DMS 273 (cell line): ENCODE measurements at regions not wholly inside any gene's neighbourhood (a gene's known extent, or its start where the extent isn't known, plus 50 kb on each side); places are given as distances from the start of the nearest gene placed in this dataset.
A peak's percentile ranks its signal among the peaks of the same experiment; 100 is the strongest.

Source experiments
- DNase-seq: peaks from one replicate; lab custom pipeline; 2025; ENCODE audit not compliant: unreplicated experiment; lab: John Stamatoyannopoulos, UW

DNA sequence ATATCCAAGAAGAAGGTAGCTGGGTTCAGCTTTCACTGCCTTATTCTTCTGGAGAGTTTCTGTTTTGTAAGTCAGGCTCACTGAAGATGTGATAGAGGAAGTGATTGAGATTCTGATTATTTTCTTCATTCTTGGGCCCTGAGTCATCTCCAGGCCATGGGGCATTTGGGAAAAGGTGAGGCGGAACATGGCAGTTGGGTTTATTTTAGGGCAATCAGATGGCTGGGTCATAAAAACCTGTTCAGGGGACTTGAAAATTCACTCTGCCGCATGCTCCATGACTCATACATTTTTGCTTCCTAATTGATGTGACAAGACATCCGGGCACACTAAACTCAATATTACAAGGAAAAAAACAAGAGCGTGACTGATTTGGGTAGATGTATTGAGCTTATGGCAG is 265.7 kb upstream of the KLF4 start:
- DNase-seq, result no peak

DNA sequence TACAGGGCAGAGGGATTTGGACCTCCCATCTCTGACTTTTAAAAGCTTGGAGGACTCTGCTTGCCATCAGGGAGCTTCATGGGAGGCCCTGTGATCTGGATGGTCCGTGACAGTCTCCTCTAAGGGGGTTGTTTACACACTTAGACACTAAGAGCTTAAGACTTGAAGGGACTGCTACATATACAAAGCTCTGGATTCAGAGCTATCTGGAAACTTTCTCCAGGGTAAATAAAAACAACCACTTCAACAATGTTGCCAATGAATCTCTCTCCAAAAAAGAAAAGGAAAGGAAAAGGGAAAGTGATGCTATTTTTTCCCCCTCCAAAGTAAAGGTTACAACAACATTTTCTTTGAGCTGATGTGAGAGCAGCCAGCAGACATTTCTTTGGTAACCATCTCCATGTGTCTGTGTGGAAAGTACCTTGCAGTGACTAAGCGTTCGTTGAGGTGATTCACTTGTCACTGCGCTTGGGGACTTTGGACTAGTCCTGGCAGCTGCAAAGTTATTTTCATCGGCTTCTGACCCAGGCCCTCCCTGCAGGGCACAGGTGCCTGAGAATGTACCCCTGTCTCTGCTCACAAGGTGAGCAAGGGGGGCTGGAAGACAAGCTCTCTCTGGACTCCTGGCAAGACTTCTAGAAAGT is 262.1 kb upstream of the KLF4 start:
- no peak for DNase-seq

DNA sequence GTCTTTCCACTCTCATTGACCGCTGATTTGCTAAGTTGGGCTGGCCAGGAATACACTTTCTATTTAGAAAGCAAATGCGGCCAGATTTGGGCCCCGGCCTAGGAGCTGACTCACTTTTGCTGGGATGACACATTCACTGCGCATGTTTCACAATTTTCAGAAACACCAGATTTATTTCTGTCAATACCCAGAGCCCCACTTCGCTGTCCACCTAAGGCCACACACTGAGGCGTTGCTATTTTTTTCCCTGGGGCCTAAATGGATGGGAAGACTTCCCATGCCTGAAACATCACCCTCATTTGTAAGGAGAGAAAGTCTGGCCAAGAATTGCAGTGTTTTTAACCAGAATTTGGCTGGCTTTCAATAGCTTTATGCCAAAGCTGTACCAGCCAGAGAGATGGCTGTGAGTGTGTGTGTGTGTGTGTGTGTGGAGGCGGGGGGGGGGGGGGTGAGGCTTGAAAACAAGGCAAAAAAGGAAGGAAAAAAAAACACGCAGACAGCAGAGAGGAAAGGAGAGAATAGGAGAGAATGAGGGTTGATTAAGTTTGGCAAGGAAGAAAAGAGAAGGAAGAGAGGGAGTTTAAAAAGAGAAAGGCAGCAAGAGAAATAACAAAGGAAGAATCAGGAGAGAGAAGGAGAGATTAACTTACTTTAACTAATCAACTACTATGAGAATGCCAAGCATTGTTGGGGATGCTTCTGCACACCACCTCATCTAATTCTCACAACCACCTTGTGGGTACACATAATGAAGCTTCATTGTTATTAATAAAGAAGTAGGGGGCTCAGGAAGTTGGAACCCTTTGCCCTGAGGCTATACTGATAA is 261.4 kb upstream of the KLF4 start:
- peak; percentile 59 for DNase-seq

DNA sequence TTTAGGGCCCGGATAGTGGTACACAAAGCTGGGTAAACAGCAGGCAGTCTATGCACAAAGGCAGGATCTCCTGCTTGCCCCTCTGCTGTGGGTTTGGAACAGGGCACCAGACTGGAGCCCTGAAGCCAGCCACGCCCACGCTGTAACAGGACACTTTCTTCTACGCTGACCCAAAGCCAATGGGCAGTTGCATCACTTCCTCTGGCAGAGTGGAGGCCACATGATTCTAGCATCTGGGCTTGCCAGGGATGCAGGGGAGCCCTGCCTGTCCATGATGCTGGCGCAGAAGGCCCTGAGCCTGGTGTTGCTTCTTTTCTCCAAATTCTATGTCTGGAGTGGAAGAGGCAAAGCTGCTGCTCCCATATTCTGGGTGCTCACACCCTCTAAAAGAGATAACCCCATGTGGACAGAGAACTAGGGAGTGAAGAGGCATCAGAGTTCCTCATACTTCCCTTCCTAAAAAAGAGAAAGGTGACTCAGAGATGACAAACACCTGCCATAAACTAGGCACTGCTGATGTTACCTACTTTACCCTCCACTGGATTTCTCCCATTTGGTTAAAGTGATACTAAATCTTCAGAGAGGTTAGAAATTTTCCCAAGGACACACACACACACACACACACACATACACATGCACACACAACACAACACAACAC is 260.3 kb upstream of the KLF4 start:
- DNase-seq, result peak; percentile 87

DNA sequence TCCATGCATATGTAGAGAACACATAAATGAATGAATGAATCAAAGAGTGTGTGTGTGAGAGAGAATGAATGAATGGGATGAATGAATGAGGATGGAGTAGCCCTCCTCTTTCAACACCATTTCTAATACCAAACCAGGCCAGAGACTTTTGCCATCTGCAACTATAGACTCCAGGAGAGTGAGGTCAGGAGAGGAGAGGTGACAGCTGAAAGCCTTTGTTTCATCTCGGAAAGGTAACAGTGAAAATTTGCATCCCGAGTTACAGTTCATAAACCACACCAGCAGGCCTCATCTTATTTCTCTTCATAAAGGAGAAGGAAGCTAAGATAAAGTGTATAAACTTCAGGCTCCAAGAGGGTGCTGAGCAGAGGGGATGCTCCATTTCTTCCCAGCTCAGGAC is 255.3 kb upstream of the KLF4 start:
- no peak for DNase-seq

DNA sequence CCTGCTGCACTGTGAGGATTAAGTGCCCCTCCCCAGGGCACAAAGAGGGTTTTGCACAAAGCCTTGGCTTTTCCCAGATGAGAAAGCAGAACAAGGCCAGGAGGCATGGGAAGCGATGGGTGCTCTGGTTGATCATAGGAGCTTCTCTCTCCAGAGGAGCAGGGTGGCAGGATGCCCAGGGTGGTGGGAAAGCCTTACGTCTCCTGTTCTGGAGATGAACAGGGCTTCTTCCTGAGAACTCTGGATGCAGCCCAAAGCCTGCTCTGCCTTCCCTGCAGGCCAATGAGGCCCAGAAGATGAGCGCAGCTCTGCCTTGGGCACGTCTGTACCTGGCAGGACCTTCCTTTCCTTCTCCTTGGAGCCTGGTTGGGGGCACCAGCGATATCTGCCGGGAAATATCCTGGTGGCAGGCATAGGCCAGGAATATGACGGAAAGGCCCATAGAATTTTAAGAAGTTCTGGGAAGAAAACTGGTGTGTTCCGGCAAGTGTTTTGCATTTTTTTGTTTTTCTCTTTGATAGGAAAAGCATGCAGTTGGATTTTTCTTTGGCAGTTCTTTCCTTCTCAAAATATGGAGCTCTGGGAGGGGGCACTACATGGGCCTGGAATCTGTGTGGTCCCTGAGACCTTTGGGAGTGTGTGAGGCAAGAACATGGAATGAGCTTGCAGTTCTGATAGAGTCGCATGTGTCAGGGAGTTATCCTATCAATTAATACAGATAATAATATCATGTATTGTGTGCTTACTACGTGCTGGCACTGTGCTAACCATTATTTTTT is 253.2 kb upstream of the KLF4 start:
- no peak for DNase-seq

DNA sequence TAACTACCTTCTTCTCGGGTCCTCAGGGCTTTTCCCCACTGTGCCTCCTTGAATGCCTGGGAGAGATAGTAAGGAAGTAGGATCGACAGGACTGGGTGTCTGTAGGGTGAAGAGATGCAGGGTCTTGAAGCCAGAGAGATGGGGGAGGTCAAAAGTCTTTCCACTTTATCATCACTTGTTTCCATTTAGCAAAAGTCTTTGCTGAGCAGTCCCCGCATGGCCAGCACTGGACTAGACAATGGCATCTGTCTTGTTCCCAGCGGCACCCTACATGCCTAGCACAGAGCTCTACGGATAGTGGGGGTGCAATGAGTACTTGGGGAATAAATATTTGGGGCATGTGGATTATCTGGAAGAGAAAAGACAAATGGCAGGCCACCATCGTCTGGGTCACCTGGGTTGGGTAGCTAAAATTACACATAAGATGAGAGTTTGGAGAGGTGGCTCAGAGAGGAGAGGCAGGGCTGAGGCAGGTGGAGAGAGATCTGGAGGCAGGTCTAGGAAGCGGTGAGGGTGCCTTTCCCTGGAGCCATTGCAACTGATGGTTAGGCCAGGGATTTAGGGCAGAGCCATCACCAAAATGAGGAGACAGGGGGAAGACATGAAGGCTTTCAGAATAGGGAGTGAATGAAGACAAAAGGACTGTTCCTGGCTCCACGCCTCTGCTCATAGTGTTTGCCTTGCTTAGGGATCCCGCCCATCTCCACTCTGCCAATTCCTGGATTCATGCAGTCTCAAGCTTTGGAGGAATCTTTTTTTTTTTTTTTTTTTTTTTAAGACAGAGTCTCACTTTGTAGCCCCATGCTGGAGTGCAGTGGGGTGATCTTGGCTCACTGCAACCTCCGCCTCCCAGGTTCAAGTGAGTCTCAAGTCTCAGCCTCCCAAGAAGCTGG is 250.8 kb upstream of the KLF4 start:
- DNase-seq, result no peak

DNA sequence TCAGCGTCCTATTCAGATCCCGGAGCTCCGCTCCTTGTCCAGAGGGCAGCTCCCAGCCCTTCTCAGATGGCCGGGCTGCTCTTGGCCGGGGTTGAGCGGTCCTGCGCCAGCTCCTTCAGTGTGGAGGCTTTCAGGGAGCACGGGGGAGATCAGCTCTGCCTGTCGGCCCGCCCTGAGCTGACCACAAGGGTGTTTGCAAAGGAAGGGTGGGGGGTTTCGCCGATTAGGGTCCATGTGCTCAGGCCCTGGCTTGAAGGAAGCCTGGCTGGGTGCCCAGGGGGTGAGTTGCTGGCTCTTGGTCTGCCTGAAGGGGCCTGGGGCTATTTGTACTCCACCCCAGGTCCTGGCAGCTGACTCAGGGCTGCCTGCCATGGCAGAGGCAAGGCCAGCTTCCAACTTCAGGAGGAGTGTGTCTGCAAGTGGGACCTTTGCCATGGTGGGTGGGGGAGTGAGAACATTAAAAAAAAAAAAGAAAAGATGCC is 250.1 kb upstream of the KLF4 start:
- no peak for DNase-seq

DNA sequence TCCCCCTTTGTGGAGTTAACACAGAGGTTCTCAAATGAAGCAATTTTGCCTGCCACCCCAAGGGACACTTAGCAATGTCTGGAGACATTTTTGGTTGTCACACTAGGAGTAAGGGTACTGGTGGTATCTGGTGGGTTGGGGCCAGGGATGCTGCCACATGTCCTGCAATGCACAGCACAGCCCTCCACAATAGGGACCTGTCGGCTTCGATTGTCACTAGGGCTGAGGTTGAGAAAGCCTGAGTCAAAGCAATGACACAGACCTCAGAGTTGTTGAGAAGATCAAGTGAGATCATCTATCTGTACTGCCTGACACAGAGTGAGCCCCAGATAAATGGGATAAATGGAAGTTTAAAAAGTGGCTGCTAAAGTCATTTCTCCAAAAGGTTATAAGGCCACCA is 249.2 kb upstream of the KLF4 start:
- DNase-seq, result no peak

DNA sequence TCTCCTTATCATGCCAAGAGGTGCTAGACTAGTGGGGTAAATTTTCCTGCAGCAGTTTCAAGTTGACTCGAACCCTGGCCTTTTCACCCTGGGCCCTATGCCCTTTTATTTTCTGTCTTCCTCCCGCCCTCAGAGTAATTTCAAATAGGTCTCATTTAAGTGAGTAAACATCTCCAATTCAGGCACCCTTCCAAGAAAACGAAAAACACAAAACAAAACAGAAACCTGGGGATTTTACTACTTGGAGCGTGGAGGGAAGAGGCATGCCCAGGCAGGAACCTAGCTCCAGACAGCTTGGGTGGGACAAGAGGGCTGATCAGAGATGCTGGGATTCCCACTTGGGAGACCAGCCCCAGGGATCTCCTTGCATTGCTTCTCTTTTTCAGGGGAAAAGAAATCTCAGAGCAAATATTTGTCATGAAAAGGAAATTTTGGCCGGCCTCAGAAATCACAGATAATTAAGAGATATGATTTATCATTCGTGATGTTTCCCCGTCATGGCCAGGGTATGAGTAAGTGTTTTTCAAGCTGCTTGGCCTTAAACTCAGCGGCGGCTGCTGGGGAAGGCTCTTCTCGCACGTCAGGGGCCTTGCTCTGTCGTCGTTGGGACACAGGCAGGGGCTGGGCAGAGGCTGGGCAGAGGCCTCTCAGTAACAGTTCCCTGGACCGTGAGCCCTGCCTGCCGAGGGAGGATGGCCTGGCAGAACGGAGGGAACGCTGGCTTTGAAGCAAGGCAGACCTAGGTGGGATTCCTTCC is 248.6 kb upstream of the KLF4 start:
- peak; percentile 14 for DNase-seq

DNA sequence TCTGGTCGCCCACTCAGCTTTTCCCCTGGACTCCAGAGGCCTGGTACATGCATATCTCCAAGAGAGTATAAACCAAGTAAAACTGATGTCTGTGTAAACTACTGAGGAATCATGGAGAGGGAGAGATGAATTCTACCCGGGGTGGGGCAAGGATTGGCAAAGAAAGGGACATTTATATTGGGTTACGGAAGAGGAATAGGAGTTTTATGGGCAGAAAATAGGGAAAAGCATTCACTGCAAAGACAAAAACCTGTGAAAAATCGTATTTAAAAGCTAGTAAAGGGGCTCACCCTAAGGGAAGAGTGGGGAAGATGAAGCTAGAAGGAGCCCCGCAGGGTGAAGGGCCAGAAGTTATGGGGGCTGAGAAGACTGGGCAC is 248.0 kb upstream of the KLF4 start:
- no peak for DNase-seq

DNA sequence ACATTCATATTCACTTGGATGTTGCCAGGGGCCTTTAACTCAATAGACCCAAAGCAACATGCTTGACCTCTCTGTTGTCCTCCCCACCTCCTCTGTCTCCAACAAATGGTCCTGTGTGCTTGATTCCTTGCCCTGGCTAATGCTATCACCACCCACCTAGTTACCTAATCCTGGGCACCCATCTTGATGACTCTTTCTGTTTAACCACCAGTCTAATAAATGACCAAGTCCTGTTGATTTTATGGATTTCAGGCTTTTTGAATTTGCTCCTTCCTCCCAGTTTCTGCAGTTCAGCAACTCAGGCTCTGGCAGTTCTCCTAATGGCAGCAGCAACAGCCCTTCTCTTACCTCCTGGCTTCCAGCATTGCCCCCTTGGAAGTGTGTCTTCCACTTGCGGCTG is 246.3 kb upstream of the KLF4 start:
- no peak for DNase-seq

DNA sequence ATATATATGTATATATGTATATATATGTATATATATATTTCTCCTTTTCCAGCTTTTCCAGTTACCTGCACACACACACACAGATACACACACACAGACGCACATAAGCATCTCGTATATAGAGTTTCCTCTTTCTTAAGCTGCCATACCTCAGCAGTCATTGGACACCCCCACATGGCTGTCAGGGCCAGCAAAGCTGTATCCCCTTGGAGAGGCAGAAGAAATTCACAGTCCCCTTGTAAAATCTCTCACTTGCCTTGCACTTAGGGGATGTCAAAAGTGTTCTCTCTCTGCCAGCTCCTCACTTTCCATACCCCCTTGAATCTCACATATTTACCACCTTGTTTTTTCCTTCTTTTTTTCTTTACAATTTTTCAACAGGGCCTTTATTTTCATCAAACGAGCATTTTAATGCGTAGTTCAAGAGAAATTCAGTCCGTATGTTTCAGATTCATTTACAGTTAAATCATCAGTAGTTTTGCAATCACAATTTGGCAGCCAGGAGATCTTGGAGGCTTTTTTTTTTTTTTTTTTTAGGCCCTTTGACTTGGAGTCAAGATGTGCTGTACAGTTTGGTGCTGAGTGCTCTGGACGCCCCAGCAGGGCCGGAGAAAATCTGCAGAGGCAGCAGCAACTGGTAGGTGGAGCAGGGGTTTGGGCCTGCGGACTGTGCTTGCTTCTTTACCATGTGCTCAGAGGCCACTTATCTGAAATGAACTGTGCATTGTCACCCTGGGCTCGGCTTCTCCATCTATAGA is 244.9 kb upstream of the KLF4 start:
- no peak for DNase-seq

DNA sequence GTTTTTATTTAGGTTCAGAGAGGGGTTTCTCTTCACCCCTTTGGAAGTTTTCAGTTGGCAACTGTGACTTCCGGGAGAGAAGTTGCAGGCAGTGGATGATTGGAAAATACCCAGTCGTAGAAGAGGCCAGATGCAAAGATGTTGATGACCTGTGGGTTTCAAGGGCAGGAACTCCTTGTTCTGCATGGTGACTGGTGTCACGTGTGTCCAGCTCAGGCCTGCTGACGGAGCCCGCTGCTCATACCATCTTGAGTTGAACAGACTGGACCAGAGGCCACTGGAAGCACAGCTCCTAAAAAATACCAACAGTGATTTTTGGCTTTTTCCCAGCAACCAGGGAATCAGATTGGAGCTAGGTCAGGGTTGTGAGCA is 243.9 kb upstream of the KLF4 start:
- peak; percentile 10 for DNase-seq

DNA sequence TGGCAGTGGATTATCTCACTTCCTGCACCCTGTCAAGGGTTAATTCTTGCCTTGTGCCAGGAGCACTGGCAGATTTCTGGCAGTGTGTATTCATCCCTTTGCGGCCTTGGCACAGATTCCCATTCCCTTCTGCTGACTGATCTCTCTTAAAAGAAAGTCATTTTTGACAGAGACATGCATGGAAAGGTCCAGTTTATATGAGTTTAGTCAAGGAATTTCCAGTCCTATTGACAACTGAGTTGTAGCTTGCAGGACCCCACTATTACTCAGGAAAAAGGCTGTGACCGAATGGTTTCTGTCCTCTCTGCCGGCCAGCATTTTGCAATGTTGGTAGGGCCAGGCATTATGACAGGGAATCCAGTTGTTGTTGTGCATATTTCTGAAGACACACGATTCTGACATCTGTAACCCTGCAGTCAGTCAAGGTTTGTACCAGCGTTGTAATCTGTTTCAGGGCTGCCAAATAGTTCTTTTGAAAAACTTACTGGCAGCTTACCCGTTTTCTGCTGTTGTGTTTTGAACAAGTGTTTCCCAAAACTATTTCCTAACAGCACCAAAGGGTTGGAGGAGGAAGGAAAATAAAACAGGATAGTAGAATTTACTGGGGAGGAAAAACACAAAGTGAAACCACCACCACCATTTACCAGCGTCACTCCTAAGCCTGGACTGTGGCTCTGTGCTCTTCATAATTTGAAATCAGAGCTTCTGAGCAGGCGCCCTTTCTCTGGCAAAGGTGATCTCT is 243.4 kb upstream of the KLF4 start:
- peak; percentile 69 for DNase-seq

DNA sequence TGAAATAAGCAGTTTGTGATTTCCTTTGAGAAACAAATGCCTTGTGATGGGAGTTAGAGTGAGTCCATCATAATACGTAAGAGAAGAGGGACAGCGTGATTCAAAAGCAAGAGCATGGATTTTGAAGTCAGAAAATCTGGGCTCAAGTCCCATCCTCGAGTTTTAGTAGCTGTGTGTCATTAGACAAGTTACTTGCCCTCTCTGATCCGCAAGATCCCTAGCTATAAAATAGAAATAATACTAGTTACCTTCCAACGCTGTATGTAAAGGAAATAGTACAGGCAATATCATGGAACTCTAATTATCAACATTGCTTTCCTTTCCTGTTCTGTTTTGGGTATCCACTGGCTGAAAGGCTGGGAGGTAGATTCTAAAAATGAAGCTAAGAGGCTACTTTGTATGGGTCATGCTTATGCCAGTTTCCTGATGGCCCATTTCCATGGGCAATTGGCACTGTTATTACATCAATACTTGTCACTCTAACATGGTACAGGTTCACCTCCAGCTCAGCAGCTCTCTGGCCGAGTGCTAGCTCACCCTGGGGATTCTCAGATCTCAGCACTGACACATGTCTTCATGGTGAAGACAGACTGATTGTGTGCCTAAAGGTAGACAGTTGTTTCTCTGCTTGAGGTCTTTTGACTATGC is 241.7 kb upstream of the KLF4 start:
- DNase-seq, result no peak

DNA sequence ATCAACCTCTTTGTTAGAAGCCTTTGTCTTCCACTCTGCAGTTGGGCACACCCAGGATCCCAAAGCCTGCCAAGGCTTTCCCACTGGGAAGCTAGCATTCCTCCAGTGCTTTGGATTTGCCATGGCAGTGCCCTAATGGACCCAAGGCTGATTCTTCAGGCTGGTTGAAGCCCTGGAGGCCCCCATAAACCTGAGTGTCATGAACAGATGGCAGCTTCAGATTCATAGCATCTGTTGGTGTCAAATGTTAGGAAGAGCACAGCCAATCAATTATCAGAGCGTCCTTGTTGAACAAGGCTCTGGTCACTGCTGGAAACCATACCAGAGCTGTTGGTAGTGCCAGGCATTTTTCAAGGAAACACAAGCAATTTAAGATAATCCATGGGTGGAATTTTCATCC is 241.1 kb upstream of the KLF4 start:
- peak; percentile 78 for DNase-seq
